Esophagus squamous epithelium (tissue), 4 donors: ENCODE measurements at regions not wholly inside any gene's neighbourhood (a gene's known extent, or its start where the extent isn't known, plus 50 kb on each side); places are given as distances from the start of the nearest gene placed in this dataset.

ENCODE experiments used
- POLR2A ChIP-seq, 4 donors: fragments of 450-650 bp; IDR thresholded peaks; one replicate each; pipeline ENCODE4 v1.6.1; 2017; ENCODE audit warnings: antibody characterized with exemption in 4 of 4, mild to moderate bottlenecking in 4 of 4, moderate library complexity in 3 of 4
- TF ChIP-seq, protein P1 (sequence below), 6 experiments: fragments of 450-650 bp in 4 of 6; fragments of 200-600 bp in 2 of 6; sonication (generic) in 2 of 6; IDR thresholded peaks; one replicate each; pipeline ENCODE4 v1.5.1; 2016 to 2019; ENCODE audit warnings: antibody characterized with exemption in 6 of 6, mild to moderate bottlenecking in 4 of 6, moderate library complexity in 4 of 6

DNA sequence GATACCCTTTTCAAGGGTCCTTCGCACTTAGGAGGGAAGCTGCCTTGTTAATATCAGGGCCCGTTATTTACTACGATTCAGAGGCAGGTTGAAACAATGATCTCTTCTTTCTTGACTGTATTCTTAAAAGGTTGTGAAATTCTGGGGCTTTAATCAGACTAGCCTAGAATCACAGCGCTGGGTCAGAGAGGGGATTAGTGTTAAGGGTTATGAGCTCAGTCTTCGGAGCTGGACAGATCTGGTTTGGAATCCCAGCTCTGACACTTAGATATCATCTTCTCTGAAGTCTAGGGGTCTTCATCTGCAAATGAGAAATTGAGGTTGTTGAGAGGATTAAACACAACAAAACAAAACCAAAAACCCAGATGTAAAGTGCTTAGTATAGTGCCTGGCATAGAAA is 77.4 kb downstream of the CD83 start:
- TF ChIP-seq, protein P1, sequence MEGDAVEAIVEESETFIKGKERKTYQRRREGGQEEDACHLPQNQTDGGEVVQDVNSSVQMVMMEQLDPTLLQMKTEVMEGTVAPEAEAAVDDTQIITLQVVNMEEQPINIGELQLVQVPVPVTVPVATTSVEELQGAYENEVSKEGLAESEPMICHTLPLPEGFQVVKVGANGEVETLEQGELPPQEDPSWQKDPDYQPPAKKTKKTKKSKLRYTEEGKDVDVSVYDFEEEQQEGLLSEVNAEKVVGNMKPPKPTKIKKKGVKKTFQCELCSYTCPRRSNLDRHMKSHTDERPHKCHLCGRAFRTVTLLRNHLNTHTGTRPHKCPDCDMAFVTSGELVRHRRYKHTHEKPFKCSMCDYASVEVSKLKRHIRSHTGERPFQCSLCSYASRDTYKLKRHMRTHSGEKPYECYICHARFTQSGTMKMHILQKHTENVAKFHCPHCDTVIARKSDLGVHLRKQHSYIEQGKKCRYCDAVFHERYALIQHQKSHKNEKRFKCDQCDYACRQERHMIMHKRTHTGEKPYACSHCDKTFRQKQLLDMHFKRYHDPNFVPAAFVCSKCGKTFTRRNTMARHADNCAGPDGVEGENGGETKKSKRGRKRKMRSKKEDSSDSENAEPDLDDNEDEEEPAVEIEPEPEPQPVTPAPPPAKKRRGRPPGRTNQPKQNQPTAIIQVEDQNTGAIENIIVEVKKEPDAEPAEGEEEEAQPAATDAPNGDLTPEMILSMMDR (IDR thresholded peaks at IDR 0.05), result no peak
- no peak for TF ChIP-seq POLR2A (IDR thresholded peaks at IDR 0.05)
